HCT116 (cell line): ENCODE measurements at regions not wholly inside any gene's neighbourhood (a gene's known extent, or its start where the extent isn't known, plus 50 kb on each side); places are given as distances from the start of the nearest gene placed in this dataset.

ENCODE experiments used
- ATAC-seq: fragments of 200-7000 bp; cut with Tn5 transposase; 2 replicates; pipeline ENCODE4 v1.9.1; 2020; ENCODE audit warnings: mild to moderate bottlenecking, moderate library complexity
- BruUV-seq: library from RNA; stranded (reverse); fragments of 400-500 nt; replicated peaks from 2 replicates; lab custom pipeline; 2021; lab: Mats Ljungman, UMichigan
- CTCF ChIA-PET: fragments of 300-600 bp; sonication (Branson Sonifier 250); formaldehyde crosslinking; loops from one replicate; lab custom pipeline; 2021; ENCODE audit warnings: antibody characterized with exemption; lab: Charles Lee
- POLR2A ChIA-PET: fragments of 300-600, 350-600 bp; sonication (Branson Sonifier 250); formaldehyde crosslinking; loops from one replicate; lab custom pipeline; 2021; ENCODE audit warnings: antibody characterized with exemption; lab: Charles Lee
- RAD21 ChIA-PET, 2 experiments: fragments of 300-600 bp; sonication (Branson Sonifier 250); formaldehyde crosslinking; loops; one replicate each; lab custom pipeline; 2023; ENCODE audit warnings: low total read pairs in 2 of 2; ENCODE audit not compliant: uncharacterized antibody in 2 of 2, unreplicated experiment in 2 of 2, low non-redundant PET in 1 of 2; lab: Charles Lee
- DNase-seq: peaks from one replicate; pipeline ENCODE4 v3.0.0-alpha.2; 2010; ENCODE audit warnings: low read depth, low spot score
- H2AFZ ChIP-seq: fragments of 200-600 bp; shearing (Covaris generic), sonication (generic); 2 replicates; pipeline ENCODE4 v1.6.1; 2017; ENCODE audit warnings: low read depth, mixed run types, mixed read lengths, antibody characterized with exemption, low read length; ENCODE audit not compliant: poor library complexity, severe bottlenecking
- H3K27ac ChIP-seq: 2 replicates; pipeline ENCODE4 v1.5.1; 2012; ENCODE audit warnings: low read depth, low read length
- H3K27me3 ChIP-seq: fragments of 200-600 bp; sonication (generic); 2 replicates; pipeline ENCODE4 v1.6.1; 2016; ENCODE audit warnings: mixed run types, low read length, mixed read lengths; ENCODE audit not compliant: insufficient read depth
- H3K36me3 ChIP-seq, 2 experiments: fragments of 200-500 bp in 1 of 2; fragments of 200-600 bp in 1 of 2; sonication (Bioruptor generic) in 1 of 2; sonication (generic) in 1 of 2; 2 replicates each; pipeline versions ENCODE4 v1.5.1 to v1.6.1; 2014 to 2016; ENCODE audit warnings: low read length in 2 of 2, inconsistent platforms in 1 of 2, mixed read lengths in 1 of 2, mixed run types in 1 of 2; ENCODE audit not compliant: insufficient read depth in 2 of 2, control insufficient read depth in 1 of 2
- H3K4me1 ChIP-seq, 2 experiments: fragments of 200-600 bp in 1 of 2; sonication (generic) in 1 of 2; 2 replicates each; pipeline versions ENCODE4 v1.5.1 to v1.6.1; 2012 to 2017; ENCODE audit warnings: low read length in 2 of 2, inconsistent platforms in 1 of 2, mild to moderate bottlenecking in 1 of 2, mixed read lengths in 1 of 2, mixed run types in 1 of 2, moderate library complexity in 1 of 2; ENCODE audit not compliant: insufficient read depth in 2 of 2, control insufficient read depth in 1 of 2
- H3K4me2 ChIP-seq: fragments of 200-600 bp; sonication (generic); 2 replicates; pipeline ENCODE4 v1.6.1; 2017; ENCODE audit warnings: mixed run types, low read length, mixed read lengths
- H3K4me3 ChIP-seq, 2 experiments: fragments of 200-600 bp in 1 of 2; sonication (generic) in 1 of 2; replicated peaks in 1 of 2; 2 replicates each; pipeline ENCODE4 v1.5.1; 2011 to 2016; ENCODE audit warnings: low read length in 2 of 2, control low read depth in 1 of 2, low read depth in 1 of 2, mild to moderate bottlenecking in 1 of 2, mixed read lengths in 1 of 2, mixed run types in 1 of 2
- H3K79me2 ChIP-seq: fragments of 200-600 bp; sonication (generic); 2 replicates; pipeline ENCODE4 v1.6.1; 2017; ENCODE audit warnings: mild to moderate bottlenecking, mixed run types, low read length, moderate library complexity, mixed read lengths; ENCODE audit not compliant: insufficient read depth
- H3K9ac ChIP-seq: fragments of 200-600 bp; sonication (generic); 2 replicates; pipeline ENCODE4 v1.6.1; 2016; ENCODE audit warnings: low read length, mixed read lengths
- H3K9me2 ChIP-seq: fragments of 200-600 bp; sonication (generic), shearing (Covaris generic); 2 replicates; pipeline ENCODE4 v1.6.1; 2017; ENCODE audit warnings: mixed run types, mild to moderate bottlenecking, moderate library complexity; ENCODE audit not compliant: insufficient read depth
- H3K9me3 ChIP-seq, 2 experiments: fragments of 200-500 bp in 1 of 2; fragments of 200-600 bp in 1 of 2; sonication (Bioruptor generic) in 1 of 2; sonication (generic) in 1 of 2; 2 replicates each; pipeline ENCODE4 v1.6.1; 2014 to 2017; ENCODE audit warnings: low read length in 2 of 2, mixed read lengths in 2 of 2, inconsistent platforms in 1 of 2, low read depth in 1 of 2, mild to moderate bottlenecking in 1 of 2, mixed run types in 1 of 2, moderate library complexity in 1 of 2; ENCODE audit not compliant: control insufficient read depth in 1 of 2, insufficient read depth in 1 of 2
- H4K20me1 ChIP-seq: fragments of 200-600 bp; sonication (generic), shearing (Covaris generic); 2 replicates; pipeline ENCODE4 v1.6.1; 2017; ENCODE audit warnings: mixed run types, mild to moderate bottlenecking, moderate library complexity; ENCODE audit not compliant: insufficient read depth
- CBX3 ChIP-seq: IDR thresholded peaks from 2 replicates; pipeline ENCODE4 v1.6.1; 2012; ENCODE audit warnings: low read depth
- CEBPB ChIP-seq: IDR thresholded peaks from 2 replicates; pipeline ENCODE4 v1.6.1; 2012; ENCODE audit warnings: low read depth
- EGR1 ChIP-seq: IDR thresholded peaks from 2 replicates; pipeline ENCODE4 v1.6.1; 2012; ENCODE audit warnings: low read depth
- ELF1 ChIP-seq: IDR thresholded peaks from 2 replicates; pipeline ENCODE4 v1.6.1; 2012; ENCODE audit warnings: low read depth, borderline replicate concordance
- EZH2 ChIP-seq: fragments of 200-600 bp; sonication (generic); IDR thresholded peaks from 2 replicates; pipeline ENCODE4 v1.6.1; 2017; ENCODE audit warnings: antibody characterized with exemption, mixed run types
- EZH2phosphoT487 ChIP-seq: fragments of 200-600 bp; IDR thresholded peaks from 2 replicates; pipeline ENCODE4 v1.6.1; 2018; ENCODE audit warnings: antibody characterized with exemption, borderline replicate concordance
- FOSL1 ChIP-seq: IDR thresholded peaks from 2 replicates; pipeline ENCODE4 v1.6.1; 2012; ENCODE audit warnings: low read depth
- POLR2A ChIP-seq: IDR thresholded peaks from 2 replicates; pipeline ENCODE4 v1.7.0; 2011; ENCODE audit warnings: borderline replicate concordance; ENCODE audit not compliant: insufficient read depth, insufficient read length; ENCODE audit errors: extremely low read depth
- POLR2AphosphoS5 ChIP-seq: IDR thresholded peaks from 2 replicates; pipeline ENCODE4 v1.6.1; 2011; ENCODE audit warnings: mild to moderate bottlenecking, low read depth, low read length, moderate library complexity
- REST ChIP-seq: IDR thresholded peaks from 2 replicates; pipeline ENCODE4 v1.6.1; 2012; ENCODE audit warnings: low read depth
- SRF ChIP-seq: IDR thresholded peaks from 2 replicates; pipeline ENCODE4 v1.6.1; 2012; ENCODE audit warnings: low read depth
- TCF7L2 ChIP-seq: IDR thresholded peaks from 2 replicates; pipeline ENCODE4 v1.7.0; 2011; ENCODE audit warnings: borderline replicate concordance, inconsistent platforms; ENCODE audit not compliant: insufficient read depth, insufficient read length; ENCODE audit errors: extremely low read depth
- ZNF274 ChIP-seq: fragments of 200-500 bp; sonication (Bioruptor generic); IDR thresholded peaks from 2 replicates; pipeline ENCODE4 v1.6.1; 2014; ENCODE audit warnings: mild to moderate bottlenecking, low read depth, low read length, inconsistent platforms
- intact Hi-C: fragments of 100-400 bp; cut with micrococcal nuclease; formaldehyde crosslinking; loops from 2 replicates; pipeline ENCODE4 v1.10.0; 2022

- ChIA-PET RAD21 (no interaction called here), POLR2A (no interaction called here), CTCF (no interaction called here)
- Histone ChIP-seq H3K27me3 (no peaks in the 10 kb centered on the region), H4K20me1 (no peaks in the 10 kb centered on the region), H3K9ac (no peak overlapping the region), H3K9me3 (peaks cover 0 to 5% of the 10 kb centered on the region in 2 experiments; a peak in 1 of 4 replicates), H3K4me2 (no peak overlapping the region), H3K79me2 (no peaks in the 10 kb centered on the region), H3K4me1 (no peaks in the 10 kb centered on the region), H3K36me3 (no peaks in the 10 kb centered on the region), H2AFZ (no peak overlapping the region), H3K9me2 (no peaks in the 10 kb centered on the region), H3K27ac (no peak overlapping the region), H3K4me3 (no peak overlapping the region)
- intact Hi-C loops: no loop called here
- TF ChIP-seq EGR1: no peak
- no peak for TF ChIP-seq CEBPB
- TF ChIP-seq EZH2: no peak
- TF ChIP-seq ELF1: no peak
- no peak for TF ChIP-seq SRF
- TF ChIP-seq EZH2phosphoT487: no peak
- no peak for TF ChIP-seq ZNF274
- ATAC-seq (no peak), DNase-seq (no peak)
- BruUV-seq: no TSS peak
Measured at GRCh38 chr6:131413831-131414191, 159.2 kb upstream of the ARG1 start.

- POLR2A ChIA-PET: no interaction called here
- DNase-seq: no peak
- no peak overlapping the region for H3K4me2 ChIP-seq
Measured at GRCh38 chr6:131414956-131415355, 158.1 kb upstream of the ARG1 start.

More at GRCh38 chr6:131414956-131415355, 158.1 kb upstream of the ARG1 start:
- no peak for ATAC-seq
- Histone ChIP-seq H3K36me3 (no peaks in the 10 kb centered on the region), H3K9me3 (peaks cover 0 to 5% of the 10 kb centered on the region in 2 experiments; a peak in 1 of 4 replicates), H3K27me3 (no peaks in the 10 kb centered on the region), H3K79me2 (no peaks in the 10 kb centered on the region), H3K9me2 (no peaks in the 10 kb centered on the region), H3K9ac (no peak overlapping the region), H2AFZ (no peak overlapping the region), H3K27ac (no peak overlapping the region), H4K20me1 (no peaks in the 10 kb centered on the region), H3K4me3 (no peak overlapping the region), H3K4me1 (no peaks in the 10 kb centered on the region)
- TF ChIP-seq ZNF274 (no peak), POLR2AphosphoS5 (no peak), POLR2A (no peak), CBX3 (no peak), TCF7L2 (no peak), FOSL1 (no peak), REST (no peak), EZH2 (no peak)
- intact Hi-C loops: no loop called here
- ChIA-PET CTCF (no interaction called here), RAD21 (no interaction called here)
- no TSS peak for BruUV-seq
